Lower lobe of right lung (tissue), 2 donors: ENCODE measurements at regions not wholly inside any gene's neighbourhood (a gene's known extent, or its start where the extent isn't known, plus 50 kb on each side); places are given as distances from the start of the nearest gene placed in this dataset.

ENCODE experiments used
- ATAC-seq, 2 donors: fragments of 200-7000 bp; cut with Tn5 transposase; one replicate each; pipeline ENCODE4 v1.9.1; 2020 to 2022; ENCODE audit warnings: mild to moderate bottlenecking in 2 of 2, moderate library complexity in 2 of 2
- DNase-seq: peaks from one replicate; pipeline ENCODE4 v3.0.0-alpha.2; 2020
- H3K27ac ChIP-seq: fragments of 200-600 bp; one replicate; pipeline ENCODE4 v1.8.0; 2022
- H3K27me3 ChIP-seq: fragments of 200-600 bp; one replicate; pipeline ENCODE4 v1.8.0; 2022; ENCODE audit warnings: low read depth
- H3K36me3 ChIP-seq: fragments of 200-600 bp; one replicate; pipeline ENCODE4 v1.8.0; 2022; ENCODE audit warnings: mild to moderate bottlenecking
- H3K4me1 ChIP-seq: fragments of 200-600 bp; one replicate; pipeline ENCODE4 v1.8.0; 2022
- H3K4me3 ChIP-seq: fragments of 200-600 bp; one replicate; pipeline ENCODE4 v1.8.0; 2022; ENCODE audit warnings: mild to moderate bottlenecking
- H3K9me3 ChIP-seq: fragments of 200-600 bp; one replicate; pipeline ENCODE4 v1.8.0; 2022
- CTCF ChIP-seq: fragments of 200-600 bp; IDR thresholded peaks from one replicate; pipeline ENCODE4 v1.8.0; 2022; ENCODE audit warnings: antibody characterized with exemption, mild to moderate bottlenecking
- intact Hi-C: fragments of 100-400 bp; cut with DNase I; formaldehyde crosslinking; loops from one replicate; pipeline ENCODE4 v1.11.0; 2022
- donor health status: DM: no; HTN: yes; CAD: no; lungs with severe emphysema.

- DNase-seq (no peak), ATAC-seq (no peak)
- Histone ChIP-seq H3K4me1 (no peaks in the 10 kb centered on the region), H3K36me3 (no peaks in the 10 kb centered on the region), H3K27ac (no peak overlapping the region), H3K4me3 (no peak overlapping the region), H3K9me3 (no peaks in the 10 kb centered on the region), H3K27me3 (no peaks in the 10 kb centered on the region)
- no peak for TF ChIP-seq CTCF
- intact Hi-C loops, result no loop called here
Measured at GRCh38 chr11:64458997-64459396, 96.7 kb upstream of the SLC22A11 start.

- intact Hi-C loops, result no loop called here
- TF ChIP-seq CTCF, result no peak
- Histone ChIP-seq H3K9me3 (no peaks in the 10 kb centered on the region), H3K27ac (no peak overlapping the region), H3K27me3 (no peaks in the 10 kb centered on the region), H3K4me3 (no peak overlapping the region), H3K4me1 (no peaks in the 10 kb centered on the region), H3K36me3 (no peaks in the 10 kb centered on the region)
- DNase-seq (no peak), ATAC-seq (no peak)
Measured at GRCh38 chr11:64459609-64460008, 96.1 kb upstream of the SLC22A11 start.

- Histone ChIP-seq H3K36me3 (no peaks in the 10 kb centered on the region), H3K9me3 (no peaks in the 10 kb centered on the region), H3K27ac (no peak overlapping the region), H3K4me3 (no peak overlapping the region), H3K4me1 (no peaks in the 10 kb centered on the region), H3K27me3 (no peaks in the 10 kb centered on the region)
- no peak for DNase-seq
- TF ChIP-seq CTCF, result no peak
- intact Hi-C loops, result no loop called here
- ATAC-seq, result no peak
Measured at GRCh38 chr11:64461081-64461480, 94.7 kb upstream of the SLC22A11 start.

- no peaks in the 10 kb centered on the region for H3K4me1 ChIP-seq
- TF ChIP-seq CTCF, result no peak
- intact Hi-C loops, result no loop called here
- no peak for DNase-seq
- no peak overlapping the region for H3K27ac ChIP-seq
- H3K4me3 ChIP-seq, result no peak overlapping the region
- H3K36me3 ChIP-seq, result no peaks in the 10 kb centered on the region
- peaks cover 5% of the 10 kb centered on the region for H3K27me3 ChIP-seq
- H3K9me3 ChIP-seq, result no peaks in the 10 kb centered on the region
- no peak for ATAC-seq
Measured at GRCh38 chr11:64466115-64466718, 89.5 kb upstream of the SLC22A11 start.

GRCh38 chr11:64469288-64469687, 86.5 kb upstream of the SLC22A11 start:
- no peaks in the 10 kb centered on the region for H3K36me3 ChIP-seq
- intact Hi-C loops, result no loop called here
- no peak overlapping the region for H3K27ac ChIP-seq
- no peaks in the 10 kb centered on the region for H3K4me1 ChIP-seq
- no peak for TF ChIP-seq CTCF
- DNase-seq, result no peak
- H3K9me3 ChIP-seq, result no peaks in the 10 kb centered on the region
- H3K27me3 ChIP-seq, result peaks cover 5% of the 10 kb centered on the region
- H3K4me3 ChIP-seq, result no peak overlapping the region
- ATAC-seq, result no peak
